Inflammatory macrophage (primary cell): ENCODE measurements at regions not wholly inside any gene's neighbourhood (a gene's known extent, or its start where the extent isn't known, plus 50 kb on each side); places are given as distances from the start of the nearest gene placed in this dataset.
"Not testable (repeated sequence)": the region's sequence is repeated elsewhere in the genome, so short reads cannot be mapped to it uniquely, and the experiment has no call there.

Experiments
- DNase-seq, 2 donors: peaks; one replicate each; pipeline ENCODE4 v3.0.0-alpha.2; 2020 to 2022

- no peak for DNase-seq
Measured at GRCh38 chr15:87722941-87723691, 533.4 kb downstream of the NTRK3 start.

- DNase-seq = no peak
Measured at GRCh38 chr15:87720235-87720634, 536.3 kb downstream of the NTRK3 start.

GRCh38 chr15:87716422-87716821 lies 540.1 kb downstream of the NTRK3 start:
- DNase-seq = no peak

- DNase-seq = no peak
Measured at GRCh38 chr15:87715252-87715651, 541.3 kb downstream of the NTRK3 start.

- DNase-seq = no peak
Measured at GRCh38 chr15:87713475-87713879, 543.1 kb downstream of the NTRK3 start.

GRCh38 chr15:87712211-87712610 lies 544.3 kb downstream of the NTRK3 start:
- DNase-seq = no peak

- DNase-seq = no peak
Measured at GRCh38 chr15:87711026-87711425, 545.5 kb downstream of the NTRK3 start.

GRCh38 chr15:87710406-87710805 lies 546.1 kb downstream of the NTRK3 start:
- DNase-seq = no peak

GRCh38 chr15:87707566-87708130 lies 548.9 kb downstream of the NTRK3 start:
- DNase-seq = no peak

GRCh38 chr15:87707071-87707470 lies 549.5 kb downstream of the NTRK3 start:
- no peak for DNase-seq

GRCh38 chr15:87706001-87706400 lies 550.5 kb downstream of the NTRK3 start:
- DNase-seq = no peak

GRCh38 chr15:87704276-87704675 lies 552.3 kb downstream of the NTRK3 start:
- DNase-seq = no peak

GRCh38 chr15:87703327-87704111 lies 553.0 kb downstream of the NTRK3 start:
- DNase-seq = no peak

GRCh38 chr15:87702270-87702669 lies 554.3 kb downstream of the NTRK3 start:
- DNase-seq = no peak

GRCh38 chr15:87698467-87698866 lies 558.1 kb downstream of the NTRK3 start:
- DNase-seq = not testable (repeated sequence)

GRCh38 chr15:87689716-87690115 lies 566.8 kb downstream of the NTRK3 start:
- DNase-seq = no peak

- no peak for DNase-seq
Measured at GRCh38 chr15:87687523-87687870, 569.0 kb downstream of the NTRK3 start.

- no peak for DNase-seq
Measured at GRCh38 chr15:87686841-87687522, 569.6 kb downstream of the NTRK3 start.

- DNase-seq = no peak
Measured at GRCh38 chr15:87686339-87686738, 570.2 kb downstream of the NTRK3 start.

- DNase-seq = no peak
Measured at GRCh38 chr15:87682527-87682926, 574.0 kb downstream of the NTRK3 start.

- DNase-seq = no peak
Measured at GRCh38 chr15:87681104-87681503, 575.4 kb downstream of the NTRK3 start.

- no peak for DNase-seq
Measured at GRCh38 chr15:87680208-87680607, 576.3 kb downstream of the NTRK3 start.

- no peak for DNase-seq
Measured at GRCh38 chr15:87675271-87675670, 581.3 kb downstream of the NTRK3 start.
